GM19238 (cell line): ENCODE measurements at regions not wholly inside any gene's neighbourhood (a gene's known extent, or its start where the extent isn't known, plus 50 kb on each side); places are given as distances from the start of the nearest gene placed in this dataset.

Experiments
- DNase-seq: peaks from one replicate; pipeline ENCODE4 v3.0.0; 2011; ENCODE audit warnings: low spot score; ENCODE audit not compliant: insufficient read length

GRCh38 chr5:82765765-82766164 lies 311.4 kb downstream of the TMEM167A start:
- DNase-seq: no peak

- no peak for DNase-seq
Measured at GRCh38 chr5:82760856-82761255, 316.3 kb downstream of the TMEM167A start.

GRCh38 chr5:82758881-82759280 lies 318.3 kb downstream of the TMEM167A start:
- DNase-seq: no peak

GRCh38 chr5:82754759-82755158 lies 322.4 kb downstream of the TMEM167A start:
- no peak for DNase-seq

GRCh38 chr5:82754036-82754746 lies 323.0 kb downstream of the TMEM167A start:
- DNase-seq: no peak

GRCh38 chr5:82753374-82753773 lies 323.8 kb downstream of the TMEM167A start:
- DNase-seq: no peak

- no peak for DNase-seq
Measured at GRCh38 chr5:82749461-82749820, 327.8 kb downstream of the TMEM167A start.

GRCh38 chr5:82748688-82749460 lies 328.3 kb downstream of the TMEM167A start:
- DNase-seq: no peak

GRCh38 chr5:82747986-82748385 lies 329.2 kb downstream of the TMEM167A start:
- DNase-seq: no peak

GRCh38 chr5:82745016-82745415 lies 332.2 kb downstream of the TMEM167A start:
- no peak for DNase-seq

- DNase-seq: no peak
Measured at GRCh38 chr5:82738681-82739269, 338.4 kb downstream of the TMEM167A start.

- no peak for DNase-seq
Measured at GRCh38 chr5:82735160-82735789, 341.9 kb downstream of the TMEM167A start.

- no peak for DNase-seq
Measured at GRCh38 chr5:82734347-82734746, 342.8 kb downstream of the TMEM167A start.

GRCh38 chr5:82730913-82731312 lies 346.3 kb downstream of the TMEM167A start:
- no peak for DNase-seq

GRCh38 chr5:82728926-82729702 lies 348.1 kb downstream of the TMEM167A start:
- no peak for DNase-seq

GRCh38 chr5:82723168-82723567 lies 354.0 kb downstream of the TMEM167A start:
- no peak for DNase-seq

GRCh38 chr5:82721087-82721410 lies 356.1 kb downstream of the TMEM167A start:
- DNase-seq: no peak

- DNase-seq: no peak
Measured at GRCh38 chr5:82720213-82721086, 356.7 kb downstream of the TMEM167A start.

- DNase-seq: peak; percentile 4
Measured at GRCh38 chr5:82719368-82719767, 357.8 kb downstream of the TMEM167A start.

GRCh38 chr5:82717738-82718137 lies 359.5 kb downstream of the TMEM167A start:
- DNase-seq: no peak
